GM18505 (cell line): ENCODE measurements at regions not wholly inside any gene's neighbourhood (a gene's known extent, or its start where the extent isn't known, plus 50 kb on each side); places are given as distances from the start of the nearest gene placed in this dataset.

Source experiments
- ATAC-seq: cut with Tn5 transposase; IDR thresholded peaks from one replicate; pipeline ENCODE4 v1.9.1; 2021; ENCODE audit not compliant: unreplicated experiment
- POLR2A ChIP-seq: IDR thresholded peaks from 4 replicates; pipeline ENCODE4 v1.6.1; 2011; ENCODE audit warnings: borderline replicate concordance; ENCODE audit not compliant: insufficient read depth, insufficient read length; ENCODE audit errors: extremely low read depth

- ATAC-seq, result no peak
- no peak for TF ChIP-seq POLR2A
Measured at GRCh38 chr1:228927421-228927820, 192.1 kb downstream of the RHOU start.

GRCh38 chr1:228927946-228928898 is 192.9 kb downstream of the RHOU start:
- ATAC-seq, result no peak
- TF ChIP-seq POLR2A, result no peak

DNA sequence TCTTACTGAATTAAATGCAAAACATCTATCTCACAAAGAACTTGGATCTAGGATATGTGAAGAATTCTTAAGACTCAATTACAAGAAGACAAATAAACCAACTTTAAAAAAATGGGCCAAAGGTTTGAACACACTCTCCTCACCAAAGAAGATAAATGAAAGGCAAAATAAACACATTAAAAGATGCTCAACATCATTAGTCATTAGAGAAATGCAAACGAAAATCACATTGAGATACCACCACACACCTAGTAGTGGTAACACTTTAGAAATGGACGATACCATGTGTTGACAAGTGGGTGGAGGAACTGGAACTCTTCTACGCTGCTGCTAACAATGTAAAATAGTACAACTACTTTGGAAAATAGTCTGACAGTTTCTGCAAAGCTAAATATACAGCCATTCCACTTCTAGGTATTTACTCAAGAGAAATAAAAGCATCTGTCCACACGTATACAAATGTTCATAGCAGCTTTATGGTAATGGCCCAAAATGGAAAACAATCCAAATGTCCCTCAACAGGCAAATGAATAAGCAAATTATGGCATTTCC is 194.3 kb downstream of the RHOU start:
- TF ChIP-seq POLR2A, result no peak
- no peak for ATAC-seq

DNA sequence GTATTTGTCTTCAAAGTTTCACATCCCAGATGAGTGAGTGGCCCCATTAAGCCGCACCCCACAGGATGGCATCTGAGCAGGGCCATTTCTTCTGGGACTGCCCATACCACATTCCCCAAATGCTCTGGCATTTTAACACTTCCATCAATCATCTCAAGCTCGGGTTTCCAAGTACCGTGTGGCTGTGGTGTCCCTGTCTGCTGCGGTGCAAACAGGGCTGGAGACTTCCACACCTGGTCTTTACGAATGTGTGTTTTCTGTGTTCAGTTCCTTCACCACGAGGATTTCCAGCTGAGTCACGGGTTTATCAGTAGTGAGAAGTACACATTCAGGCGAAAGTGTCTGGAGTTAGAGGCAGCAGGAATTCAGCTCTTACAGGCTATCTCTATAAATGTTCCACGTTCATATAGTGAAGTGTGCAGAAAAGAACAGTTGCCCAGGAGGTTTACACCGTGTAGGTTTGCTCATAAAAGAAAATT is 195.2 kb downstream of the RHOU start:
- no peak for ATAC-seq
- no peak for TF ChIP-seq POLR2A

- no peak for TF ChIP-seq POLR2A
- ATAC-seq, result no peak
Measured at GRCh38 chr1:228933753-228934152, 198.5 kb downstream of the RHOU start.

DNA sequence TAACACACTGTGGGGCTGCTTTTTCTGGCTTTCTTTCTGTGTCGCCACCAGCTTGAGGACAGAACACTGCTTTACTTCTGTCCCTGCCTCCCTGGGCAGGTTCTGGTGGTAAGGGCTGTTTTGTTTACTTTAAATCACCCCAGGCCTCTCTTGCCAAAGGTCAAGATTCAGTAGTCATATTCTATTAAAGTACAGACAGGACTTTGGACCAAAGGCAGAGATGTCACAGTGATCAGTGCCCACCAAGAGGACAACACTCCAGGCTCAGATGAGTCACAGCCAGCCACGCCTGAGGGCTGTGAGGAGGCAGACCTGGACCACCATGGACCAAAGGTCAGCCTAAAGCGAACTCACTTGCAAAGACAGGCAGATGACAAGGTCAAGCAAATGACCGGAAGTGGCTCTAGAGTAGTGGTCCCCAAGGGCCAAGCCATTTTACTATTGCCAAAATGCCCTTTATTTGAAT is 200.0 kb downstream of the RHOU start:
- no peak for ATAC-seq
- TF ChIP-seq POLR2A, result no peak

DNA sequence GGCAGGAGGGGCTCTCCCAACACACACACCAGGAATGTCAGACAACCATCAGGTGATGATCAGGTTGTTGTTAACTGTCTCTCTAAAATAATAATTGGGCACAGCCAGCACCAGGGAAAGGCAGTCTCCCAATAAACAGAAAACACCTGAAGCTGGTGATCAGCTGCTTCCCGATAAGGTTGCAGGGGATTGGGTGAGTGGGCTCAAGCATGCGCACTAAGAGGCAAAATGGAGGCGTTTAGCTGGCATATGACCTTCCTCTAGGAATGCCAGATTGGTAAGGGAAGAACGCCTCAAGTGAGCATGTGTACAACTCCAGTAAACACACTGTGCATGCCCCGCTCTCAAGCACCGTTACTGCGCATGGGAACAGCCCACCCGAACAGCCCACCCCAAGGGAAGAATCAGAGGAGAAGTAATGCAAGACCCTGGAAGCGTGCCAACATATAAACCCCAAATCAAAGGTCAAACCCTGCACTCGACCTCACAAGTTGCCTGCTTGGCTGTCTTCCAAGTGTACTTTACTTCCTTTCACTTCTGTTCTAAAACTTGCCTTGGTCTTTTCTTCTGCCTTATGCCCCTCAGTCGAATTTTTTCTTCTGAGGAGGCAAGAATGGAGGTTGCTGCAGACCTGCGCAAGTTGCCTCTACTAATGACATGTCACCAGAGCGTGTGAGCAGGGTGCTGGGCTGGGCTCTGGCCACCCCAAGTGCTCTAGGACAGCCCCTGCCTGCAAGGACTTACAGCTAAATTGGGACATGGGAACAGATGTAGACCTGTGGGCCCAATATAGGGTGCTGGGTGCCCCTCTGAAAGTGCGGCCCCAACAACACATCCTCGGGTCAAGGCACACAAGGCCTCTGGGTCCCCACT is 200.8 kb downstream of the RHOU start:
- no peak for TF ChIP-seq POLR2A
- ATAC-seq, result no peak

DNA sequence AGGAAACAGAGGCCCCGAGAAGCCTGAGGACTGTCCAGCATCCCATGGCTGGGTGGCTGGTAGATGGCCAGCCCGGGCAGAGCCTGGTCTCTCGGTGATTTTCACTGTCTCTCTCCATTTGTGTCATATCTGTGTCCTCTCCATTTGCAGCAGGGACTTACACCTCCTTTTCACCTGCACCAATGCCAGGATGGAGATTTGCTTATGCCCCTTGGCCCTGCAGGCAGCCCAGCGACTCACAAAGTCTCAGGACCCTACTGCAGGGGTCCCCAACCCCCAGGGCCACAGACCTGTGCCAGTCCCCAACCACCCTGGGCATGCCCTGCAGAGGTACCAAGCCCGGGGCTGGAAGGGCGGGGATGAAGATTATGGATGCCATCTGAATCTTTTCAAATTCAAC is 201.6 kb downstream of the RHOU start:
- no peak for TF ChIP-seq POLR2A
- no peak for ATAC-seq

DNA sequence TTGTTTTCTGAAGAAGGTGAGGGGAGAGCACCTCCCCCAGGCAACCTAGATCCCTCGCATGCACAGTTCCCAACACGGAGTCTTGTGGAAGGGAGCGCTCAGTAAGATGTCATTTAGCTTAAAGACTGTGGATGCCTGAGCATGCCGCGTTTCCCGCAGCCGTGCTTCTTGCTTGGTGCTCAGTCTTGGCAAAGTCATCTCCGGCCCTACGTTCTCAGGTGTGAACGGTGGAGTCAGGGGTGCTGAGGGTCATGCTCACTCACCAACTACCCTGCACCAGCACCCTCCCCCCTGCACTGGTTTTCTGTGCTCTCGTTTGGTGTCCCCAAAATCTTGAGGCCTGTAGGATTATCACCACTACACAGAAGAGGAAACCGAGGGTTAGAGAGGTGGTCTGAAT is 202.1 kb downstream of the RHOU start:
- TF ChIP-seq POLR2A, result no peak
- no peak for ATAC-seq

GRCh38 chr1:228937851-228938536 is 202.7 kb downstream of the RHOU start:
- ATAC-seq, result no peak
- no peak for TF ChIP-seq POLR2A

- ATAC-seq, result no peak
- TF ChIP-seq POLR2A, result no peak
Measured at GRCh38 chr1:228938537-228938901, 203.2 kb downstream of the RHOU start.

GRCh38 chr1:228939001-228939691 is 203.9 kb downstream of the RHOU start:
- no peak for TF ChIP-seq POLR2A
- ATAC-seq, result no peak
